ENCODE measurements at regions not wholly inside any gene's neighbourhood (a gene's known extent, or its start where the extent isn't known, plus 50 kb on each side); places are given as distances from the start of the nearest gene placed in this dataset.

DNA sequence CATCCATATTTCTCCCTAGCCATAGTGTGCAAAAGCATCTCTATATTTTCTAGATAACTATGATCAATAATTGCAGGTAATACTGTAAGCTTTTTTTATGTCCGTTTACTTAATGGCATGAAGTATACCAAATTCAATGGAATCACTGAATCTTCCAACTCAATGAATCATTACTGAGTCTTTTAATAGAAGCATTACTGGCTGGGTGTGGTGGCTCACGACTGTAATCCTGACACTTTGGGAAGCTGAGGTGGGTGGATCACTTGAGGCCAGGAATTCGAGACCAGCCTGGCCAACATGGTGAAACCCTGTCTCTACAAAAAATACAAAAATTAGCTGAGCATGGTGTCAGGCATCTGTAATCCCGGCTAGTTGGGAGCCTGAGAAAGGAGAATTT, 372.5 kb downstream of the BMPER start:
- TF ChIP-seq POLR2AphosphoS5 (IDR thresholded peaks at IDR 0.05; ENCODE audit: low read depth, low read length): no peak
- TF ChIP-seq POU2F2 (IDR thresholded peaks at IDR 0.05; ENCODE audit: low read depth, low read length): no peak
- TF ChIP-seq TAF1 (IDR thresholded peaks at IDR 0.05; ENCODE audit: low read depth, low read length): no peak
